WERI-Rb-1 (cell line): ENCODE measurements at regions not wholly inside any gene's neighbourhood (a gene's known extent, or its start where the extent isn't known, plus 50 kb on each side); places are given as distances from the start of the nearest gene placed in this dataset.

Source experiments
- DNase-seq: peaks from one replicate; pipeline ENCODE4 v3.0.0-alpha.2; 2020
- H3K27ac ChIP-seq: fragments of 250-450 bp; sonication (Bioruptor Pico); 2 replicates; pipeline ENCODE4 v1.5.1; 2020; ENCODE audit warnings: mild to moderate bottlenecking, moderate library complexity
- H3K27me3 ChIP-seq: fragments of 250-450 bp; sonication (Bioruptor Pico); 2 replicates; pipeline ENCODE4 v1.5.1; 2021; ENCODE audit warnings: mild to moderate bottlenecking, low read depth, moderate library complexity; ENCODE audit not compliant: insufficient read depth, severe bottlenecking
- H3K36me3 ChIP-seq: fragments of 250-450 bp; sonication (Bioruptor Pico); 2 replicates; pipeline ENCODE4 v1.5.1; 2020; ENCODE audit warnings: mild to moderate bottlenecking, moderate library complexity
- H3K4me3 ChIP-seq: 2 replicates; pipeline ENCODE4 v1.5.1; 2011; ENCODE audit warnings: low read depth, mild to moderate bottlenecking, control low read depth, low read length
- H3K9me3 ChIP-seq: fragments of 250-450 bp; sonication (Bioruptor Pico); 2 replicates; pipeline ENCODE4 v1.5.1; 2021; ENCODE audit warnings: mild to moderate bottlenecking, moderate library complexity; ENCODE audit not compliant: severe bottlenecking
- CTCF ChIP-seq: IDR thresholded peaks from 2 replicates; pipeline ENCODE4 v1.5.1; 2011; ENCODE audit warnings: low read depth, mild to moderate bottlenecking, control low read depth, inconsistent platforms, low read length

GRCh38 chr1:14182856-14183255, 415.6 kb upstream of the KAZN start:
- no peak for TF ChIP-seq CTCF
- Histone ChIP-seq H3K27me3 (peaks cover 46% of the 10 kb centered on the region), H3K36me3 (no peaks in the 10 kb centered on the region), H3K4me3 (no peak overlapping the region), H3K9me3 (no peaks in the 10 kb centered on the region), H3K27ac (no peak overlapping the region)
- no peak for DNase-seq

GRCh38 chr1:14183329-14183728, 415.2 kb upstream of the KAZN start:
- Histone ChIP-seq H3K9me3 (no peaks in the 10 kb centered on the region), H3K27me3 (peaks cover 46% of the 10 kb centered on the region), H3K4me3 (no peak overlapping the region), H3K36me3 (no peaks in the 10 kb centered on the region), H3K27ac (no peak overlapping the region)
- DNase-seq: no peak
- no peak for TF ChIP-seq CTCF

GRCh38 chr1:14184454-14184853, 414.0 kb upstream of the KAZN start:
- Histone ChIP-seq H3K36me3 (no peaks in the 10 kb centered on the region), H3K9me3 (no peaks in the 10 kb centered on the region), H3K4me3 (no peak overlapping the region), H3K27ac (no peak overlapping the region), H3K27me3 (peaks cover 46% of the 10 kb centered on the region)
- no peak for TF ChIP-seq CTCF
- DNase-seq: no peak

- H3K9me3 ChIP-seq: peaks cover 4% of the 10 kb centered on the region
- DNase-seq: no peak
- no peak overlapping the region for H3K4me3 ChIP-seq
- H3K27me3 ChIP-seq: peaks cover 21% of the 10 kb centered on the region
- H3K36me3 ChIP-seq: no peaks in the 10 kb centered on the region
- no peak overlapping the region for H3K27ac ChIP-seq
- TF ChIP-seq CTCF: no peak
Observed at GRCh38 chr1:14189381-14189780, 409.1 kb upstream of the KAZN start.

- Histone ChIP-seq H3K9me3 (peaks cover 4% of the 10 kb centered on the region), H3K4me3 (no peak overlapping the region), H3K27ac (no peak overlapping the region), H3K27me3 (peaks cover 11% of the 10 kb centered on the region), H3K36me3 (no peaks in the 10 kb centered on the region)
- no peak for DNase-seq
- TF ChIP-seq CTCF: no peak
Observed at GRCh38 chr1:14190508-14190907, 408.0 kb upstream of the KAZN start.

GRCh38 chr1:14194511-14194910, 404.0 kb upstream of the KAZN start:
- no peak for TF ChIP-seq CTCF
- H3K27me3 ChIP-seq: peaks cover 4% of the 10 kb centered on the region
- H3K4me3 ChIP-seq: no peak overlapping the region
- H3K9me3 ChIP-seq: peaks cover 4% of the 10 kb centered on the region
- no peak for DNase-seq
- H3K27ac ChIP-seq: no peak overlapping the region
- H3K36me3 ChIP-seq: no peaks in the 10 kb centered on the region
